GM19238 (cell line): ENCODE measurements at regions not wholly inside any gene's neighbourhood (a gene's known extent, or its start where the extent isn't known, plus 50 kb on each side); places are given as distances from the start of the nearest gene placed in this dataset.

Experiments
- DNase-seq: peaks from one replicate; pipeline ENCODE4 v3.0.0; 2011; ENCODE audit warnings: low spot score; ENCODE audit not compliant: insufficient read length

GRCh38 chr4:125365731-125366130 is 51.0 kb downstream of the FAT4 start:
- no peak for DNase-seq

- DNase-seq, result no peak
Observed at GRCh38 chr4:125368146-125368545, 53.4 kb downstream of the FAT4 start.

- DNase-seq, result no peak
Observed at GRCh38 chr4:125368671-125369081, 53.9 kb downstream of the FAT4 start.

- no peak for DNase-seq
Observed at GRCh38 chr4:125369098-125369497, 54.3 kb downstream of the FAT4 start.

- no peak for DNase-seq
Observed at GRCh38 chr4:125370478-125370877, 55.7 kb downstream of the FAT4 start.

GRCh38 chr4:125382995-125383394 is 68.2 kb downstream of the FAT4 start:
- DNase-seq, result no peak

- DNase-seq, result no peak
Observed at GRCh38 chr4:125387770-125388169, 73.0 kb downstream of the FAT4 start.

- DNase-seq, result no peak
Observed at GRCh38 chr4:125388613-125389012, 73.9 kb downstream of the FAT4 start.

GRCh38 chr4:125389713-125390112 is 75.0 kb downstream of the FAT4 start:
- DNase-seq, result no peak

- DNase-seq, result no peak
Observed at GRCh38 chr4:125390126-125390525, 75.4 kb downstream of the FAT4 start.

- no peak for DNase-seq
Observed at GRCh38 chr4:125390727-125391126, 76.0 kb downstream of the FAT4 start.

- DNase-seq, result no peak
Observed at GRCh38 chr4:125392694-125393093, 77.9 kb downstream of the FAT4 start.

- DNase-seq, result no peak
Observed at GRCh38 chr4:125393825-125394224, 79.1 kb downstream of the FAT4 start.

- no peak for DNase-seq
Observed at GRCh38 chr4:125397226-125397625, 82.5 kb downstream of the FAT4 start.

- DNase-seq, result no peak
Observed at GRCh38 chr4:125398263-125399002, 83.7 kb downstream of the FAT4 start.

GRCh38 chr4:125400756-125401155 is 86.0 kb downstream of the FAT4 start:
- DNase-seq, result no peak

- DNase-seq, result no peak
Observed at GRCh38 chr4:125401784-125402183, 87.0 kb downstream of the FAT4 start.

- no peak for DNase-seq
Observed at GRCh38 chr4:125420526-125420925, 105.8 kb downstream of the FAT4 start.

GRCh38 chr4:125421547-125421946 is 106.8 kb downstream of the FAT4 start:
- DNase-seq, result no peak

- no peak for DNase-seq
Observed at GRCh38 chr4:125423124-125423523, 108.4 kb downstream of the FAT4 start.

GRCh38 chr4:125428832-125429231 is 114.1 kb downstream of the FAT4 start:
- no peak for DNase-seq

- no peak for DNase-seq
Observed at GRCh38 chr4:125430086-125430485, 115.3 kb downstream of the FAT4 start.

- no peak for DNase-seq
Observed at GRCh38 chr4:125432078-125432477, 117.3 kb downstream of the FAT4 start.

GRCh38 chr4:125433453-125433852 is 118.7 kb downstream of the FAT4 start:
- no peak for DNase-seq
